ENCODE measurements at regions not wholly inside any gene's neighbourhood (a gene's known extent, or its start where the extent isn't known, plus 50 kb on each side); places are given as distances from the start of the nearest gene placed in this dataset.

DNA sequence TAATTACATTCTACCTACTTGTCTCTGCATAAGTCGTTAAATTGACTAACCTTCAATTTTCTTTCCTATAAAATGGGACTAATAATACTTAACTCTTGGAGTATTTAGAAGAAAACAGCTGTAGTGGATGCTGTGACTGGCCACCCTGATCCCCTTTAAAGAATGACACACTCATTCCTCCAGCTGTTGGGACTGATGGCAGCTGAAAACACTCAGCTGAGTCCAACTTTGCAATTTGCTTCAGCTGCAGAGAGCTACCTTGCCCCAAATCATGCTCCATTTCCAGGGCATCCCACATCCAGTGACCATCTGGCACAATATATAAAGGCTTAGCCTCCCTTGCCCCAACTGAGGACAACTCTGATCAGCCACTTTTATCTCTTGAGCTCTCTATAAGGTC lies 89.1 kb downstream of the MID1IP1 start:
- DNase-seq: no peak

DNA sequence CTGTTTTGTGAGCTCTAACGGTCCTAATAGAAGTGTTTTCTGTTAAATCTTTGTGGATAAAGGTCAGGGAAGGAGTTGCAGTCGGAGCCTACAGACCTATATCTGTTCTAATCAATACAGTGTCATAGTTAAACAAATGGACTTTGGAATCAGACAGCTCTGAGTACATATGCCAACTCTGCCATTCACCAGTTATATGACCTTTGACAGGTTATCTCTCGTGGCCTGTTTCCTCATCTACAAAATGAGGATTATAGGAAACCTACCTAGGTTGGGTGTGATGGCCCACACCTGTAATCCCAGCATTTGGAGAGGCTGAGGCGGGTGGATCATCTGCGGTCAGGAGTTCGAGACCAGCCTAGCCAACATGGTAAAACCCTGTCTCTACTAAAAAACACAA lies 89.7 kb downstream of the MID1IP1 start:
- DNase-seq: no peak

DNA sequence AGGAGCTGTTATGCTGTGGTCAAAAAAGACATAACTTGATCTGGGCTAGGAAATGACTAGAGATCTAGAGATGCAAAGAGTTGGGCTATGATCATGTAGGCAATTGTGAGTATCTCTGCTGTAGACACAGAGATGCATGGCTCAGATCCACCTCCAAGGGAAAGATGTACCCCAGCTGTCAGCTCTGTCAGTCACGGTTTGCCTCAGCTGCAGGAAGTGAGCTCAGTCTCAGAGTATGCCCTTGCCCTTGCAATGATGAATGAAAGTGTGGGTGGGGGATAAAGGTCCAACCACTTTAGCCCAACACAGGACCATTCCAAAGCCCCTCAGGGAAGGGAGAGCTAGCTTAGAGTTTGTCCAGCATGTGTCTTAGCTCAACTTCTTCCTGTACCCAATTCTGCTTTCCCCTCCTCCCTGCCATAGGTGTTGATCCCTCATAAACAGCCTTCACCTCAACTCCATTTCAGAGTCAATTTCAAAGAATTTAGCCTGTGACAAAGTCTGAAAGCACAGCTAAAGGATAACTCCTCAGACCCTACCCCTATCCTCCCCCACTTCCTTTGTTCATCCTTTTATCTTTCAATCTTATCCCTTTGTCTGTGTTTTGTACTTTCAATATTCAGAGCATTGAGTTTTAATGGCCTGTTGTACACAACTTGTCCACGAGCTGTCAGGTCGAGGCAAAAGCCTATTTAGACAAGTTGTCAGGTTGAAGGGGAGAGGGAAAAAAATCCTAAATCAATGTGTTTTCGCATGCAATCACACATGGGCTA lies 90.6 kb downstream of the MID1IP1 start:
- no peak for DNase-seq

DNA sequence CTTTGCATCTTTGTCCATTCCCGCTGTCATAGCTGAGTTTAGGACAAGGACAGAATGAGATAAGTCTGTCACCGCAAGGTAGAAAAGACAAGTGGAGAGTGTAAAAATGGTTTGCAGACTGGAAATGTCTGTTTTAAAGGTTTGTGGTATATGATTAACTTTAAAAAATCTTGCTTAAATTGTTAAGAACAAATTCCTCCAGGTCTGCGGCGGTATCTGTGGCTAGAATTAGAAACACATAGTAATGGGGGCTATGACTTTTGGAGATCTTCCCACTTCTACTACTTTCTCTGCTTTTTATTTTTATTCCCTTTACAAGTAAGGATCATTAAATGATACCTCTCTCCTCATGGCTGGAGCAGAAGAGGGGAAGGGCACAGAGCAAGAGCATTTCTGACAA lies 92.2 kb downstream of the MID1IP1 start:
- DNase-seq: no peak

DNA sequence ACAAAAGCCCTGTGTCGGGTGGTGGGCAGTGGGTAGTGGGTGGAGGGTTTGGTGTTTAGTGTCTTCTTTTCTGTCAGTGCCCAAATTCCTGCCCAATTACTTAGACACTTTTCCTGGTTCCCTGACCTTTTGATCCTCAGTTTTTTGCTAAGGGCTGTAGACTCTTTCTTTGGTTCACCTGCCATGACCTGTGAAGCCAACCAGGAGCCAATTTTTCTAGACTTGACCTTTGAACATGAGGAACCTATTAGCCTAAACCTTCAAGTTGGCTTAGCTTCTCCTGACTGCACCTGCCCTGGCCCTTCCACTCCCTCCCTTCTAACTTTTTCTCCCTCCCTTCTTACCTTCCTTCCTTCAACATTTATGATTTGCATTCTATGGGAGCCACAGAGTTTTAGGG lies 94.5 kb downstream of the MID1IP1 start:
- no peak for DNase-seq

DNA sequence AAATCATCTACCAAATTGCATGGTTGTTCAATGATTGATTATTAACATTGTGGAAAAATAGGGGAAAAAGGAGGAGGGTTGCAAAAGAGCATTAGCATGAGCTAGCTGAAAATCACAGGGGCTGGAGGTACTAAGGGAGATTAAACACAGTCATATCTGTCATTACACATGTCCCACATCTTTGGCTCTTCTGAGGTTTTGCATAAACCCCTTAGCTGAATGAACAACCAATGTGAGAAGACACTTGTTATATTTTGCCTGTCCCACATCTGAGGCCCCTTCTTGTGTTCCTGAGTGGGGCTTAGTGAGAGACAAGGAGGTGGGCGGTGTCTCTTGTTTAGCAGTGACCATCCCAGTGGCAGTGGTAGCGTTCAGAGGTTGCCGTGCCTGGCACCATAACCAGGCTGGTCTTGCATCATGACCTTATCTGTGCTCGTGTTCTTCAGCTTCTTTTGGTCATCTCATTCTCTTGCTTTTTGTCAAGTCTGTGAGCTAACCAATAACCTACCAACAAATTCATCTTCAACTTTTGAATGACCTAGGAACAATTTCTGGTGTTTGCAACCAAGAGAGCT lies 95.6 kb downstream of the MID1IP1 start:
- no peak for DNase-seq

DNA sequence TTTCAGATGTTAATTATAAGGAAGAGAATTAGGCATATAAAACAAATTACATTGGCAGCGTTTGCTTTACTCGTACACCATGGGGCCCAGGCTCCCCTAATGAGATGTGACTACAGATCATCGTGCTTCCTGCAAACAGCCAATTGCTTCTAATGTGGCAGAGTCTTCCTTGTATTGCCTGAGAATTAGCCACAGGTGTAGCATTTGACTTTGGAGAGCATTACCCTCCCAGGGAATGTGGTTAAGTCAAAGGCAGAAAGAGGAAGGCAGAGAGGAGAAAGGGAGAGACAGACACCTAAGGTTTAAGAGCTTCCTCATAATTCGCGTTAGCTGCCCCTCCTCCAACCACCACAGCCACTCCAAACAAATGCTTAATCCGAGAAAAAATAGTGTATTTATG lies 97.0 kb downstream of the MID1IP1 start:
- DNase-seq: no peak

DNA sequence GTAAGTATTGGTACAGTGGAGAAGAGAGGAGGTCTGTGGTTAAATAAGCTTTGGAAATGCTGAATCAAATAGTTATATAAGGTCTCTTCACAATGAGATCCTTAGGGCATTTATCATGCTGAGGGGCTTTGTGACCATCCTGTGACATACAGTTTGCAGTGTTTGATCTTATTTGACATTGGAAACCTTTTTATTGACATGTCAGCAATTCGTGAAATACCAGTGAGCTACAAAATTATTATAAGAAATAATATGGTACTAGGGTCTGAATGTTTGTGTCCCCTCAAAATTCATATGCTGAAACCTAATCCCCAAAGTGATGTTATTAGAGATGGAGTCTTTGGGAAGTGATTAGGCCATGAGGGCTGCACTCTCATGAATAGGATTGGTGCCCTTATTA lies 98.4 kb downstream of the MID1IP1 start:
- DNase-seq: no peak

DNA sequence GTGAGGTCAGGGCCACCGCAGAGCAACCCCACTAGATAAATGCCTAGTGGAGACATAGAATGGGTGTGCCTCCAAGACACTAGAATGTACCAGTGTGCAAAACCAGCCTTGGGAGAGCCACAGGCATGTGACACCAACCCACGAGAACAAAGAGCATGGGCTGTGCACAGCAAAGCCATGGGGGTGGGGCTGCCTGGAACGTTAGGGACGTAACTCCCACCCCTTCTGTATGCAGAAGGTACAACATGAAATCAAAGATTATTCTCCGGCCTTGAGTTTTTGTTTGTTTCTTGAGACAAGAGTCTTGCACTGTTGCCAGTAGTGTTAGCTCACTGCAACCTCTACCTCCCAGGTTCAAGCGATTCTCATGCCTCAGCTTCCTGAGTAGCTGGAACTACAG lies 99.5 kb downstream of the MID1IP1 start:
- no peak for DNase-seq

DNA sequence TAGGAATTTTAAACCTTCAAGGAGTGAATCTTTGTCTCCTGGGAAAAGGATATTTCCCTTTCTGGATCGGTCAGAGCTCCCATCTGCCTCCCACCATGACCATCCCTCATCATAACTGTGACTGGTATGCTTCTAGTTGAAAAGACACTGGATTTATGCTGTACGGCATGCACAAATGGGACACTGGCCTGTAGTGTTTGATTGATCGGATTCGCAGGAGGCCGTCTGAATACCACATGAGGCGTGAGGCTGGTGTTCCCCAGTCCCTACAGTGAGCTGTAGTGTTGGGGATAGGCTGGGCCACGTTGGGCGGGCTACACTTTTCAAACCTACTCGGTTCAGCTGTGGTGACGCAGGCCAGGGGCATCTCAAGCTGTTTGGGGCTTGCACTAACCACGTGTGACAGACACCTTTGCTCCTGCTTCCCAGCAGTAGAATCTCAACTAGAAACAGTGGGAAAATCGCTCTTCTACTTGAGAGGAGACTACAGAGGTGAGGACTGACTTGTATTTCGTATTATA lies 101.8 kb downstream of the MID1IP1 start:
- no peak for DNase-seq

DNA sequence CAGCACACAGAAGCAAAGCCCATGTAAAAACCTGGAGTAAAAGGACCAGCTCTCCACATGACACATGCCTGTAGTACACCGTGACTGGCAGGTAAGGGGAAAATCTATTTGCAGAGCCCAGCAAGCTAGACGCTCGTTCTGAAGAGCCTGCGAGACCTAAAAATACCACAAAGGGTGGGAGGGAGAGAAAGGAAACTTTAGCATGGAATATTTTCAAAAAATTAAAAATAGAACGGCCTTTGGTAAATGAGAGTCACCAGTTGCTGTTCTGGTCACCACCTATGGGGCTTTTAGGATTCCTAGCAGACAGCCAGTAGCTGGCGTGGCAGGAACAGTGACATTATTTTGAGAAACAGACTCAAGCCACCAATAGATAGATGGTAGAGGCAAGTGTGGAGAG lies 115.5 kb downstream of the MID1IP1 start:
- no peak for DNase-seq

DNA sequence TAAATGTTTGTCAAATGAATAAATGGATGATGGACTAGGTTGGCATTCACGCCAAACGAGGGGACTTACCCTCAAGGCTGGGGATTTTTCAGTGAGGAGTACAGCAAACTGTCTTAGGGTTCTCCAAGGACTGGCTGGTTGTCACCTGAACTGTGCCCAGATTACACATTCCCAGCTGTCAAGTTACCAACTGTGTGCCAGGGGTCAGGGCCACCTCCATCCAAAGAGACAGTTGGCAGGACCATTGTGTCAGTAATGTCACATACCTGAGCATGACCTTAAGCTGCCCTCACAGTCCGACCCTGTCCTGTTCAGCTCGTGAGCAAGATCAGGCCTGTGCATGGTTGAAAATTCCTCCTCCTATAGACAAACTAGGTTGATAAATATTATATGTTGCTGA lies 116.7 kb downstream of the MID1IP1 start:
- DNase-seq: no peak

DNA sequence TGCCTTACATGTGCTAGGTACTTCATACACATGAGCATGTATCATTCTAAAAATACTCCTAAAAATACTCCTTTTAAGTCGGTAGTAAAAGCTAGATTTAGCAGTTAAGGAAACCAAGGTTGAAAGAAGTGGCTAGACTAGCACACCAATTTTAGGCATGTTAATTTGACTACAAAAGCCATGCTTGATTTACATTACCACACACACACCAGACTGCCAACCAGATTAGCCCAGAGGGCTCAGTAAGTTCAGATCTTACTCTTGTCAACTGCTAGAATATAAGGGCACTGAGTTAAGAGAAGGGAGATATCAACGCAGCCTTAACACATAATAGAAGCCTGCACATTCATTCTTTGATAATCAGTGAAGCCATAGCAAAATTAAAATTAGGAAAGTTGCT lies 117.9 kb downstream of the MID1IP1 start:
- no peak for DNase-seq

DNA sequence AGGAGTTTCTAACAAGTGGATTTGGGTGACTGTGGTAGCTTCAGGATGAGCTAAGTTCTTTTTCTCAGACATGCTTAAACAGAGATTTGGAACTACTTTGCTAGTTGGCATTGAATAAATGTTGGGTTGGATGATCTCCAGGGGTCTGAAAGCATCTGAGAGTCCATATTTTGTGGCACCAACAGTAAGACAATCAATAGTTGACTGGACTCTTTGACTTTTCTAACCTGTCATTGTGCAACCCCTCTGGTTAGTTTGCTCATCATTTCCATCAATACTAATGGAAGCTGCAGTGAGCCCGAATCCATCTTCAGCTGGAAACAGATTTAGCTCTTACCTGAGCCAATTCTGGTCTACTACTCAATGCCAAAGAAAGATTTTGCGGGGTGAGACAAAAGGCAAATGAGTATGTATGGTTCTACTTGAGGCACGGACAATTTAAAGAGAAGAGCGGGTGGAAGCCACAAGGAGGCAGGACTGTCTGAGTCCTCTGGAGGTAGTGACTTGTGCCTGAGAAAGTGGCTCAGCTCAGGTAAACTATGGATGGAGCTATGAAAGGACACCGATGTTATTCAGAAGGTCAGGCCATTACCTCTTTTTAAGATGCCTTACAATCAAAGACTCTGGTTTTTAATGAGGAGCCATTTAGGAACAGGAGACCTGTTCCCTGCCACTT lies 118.7 kb downstream of the MID1IP1 start:
- no peak for DNase-seq

DNA sequence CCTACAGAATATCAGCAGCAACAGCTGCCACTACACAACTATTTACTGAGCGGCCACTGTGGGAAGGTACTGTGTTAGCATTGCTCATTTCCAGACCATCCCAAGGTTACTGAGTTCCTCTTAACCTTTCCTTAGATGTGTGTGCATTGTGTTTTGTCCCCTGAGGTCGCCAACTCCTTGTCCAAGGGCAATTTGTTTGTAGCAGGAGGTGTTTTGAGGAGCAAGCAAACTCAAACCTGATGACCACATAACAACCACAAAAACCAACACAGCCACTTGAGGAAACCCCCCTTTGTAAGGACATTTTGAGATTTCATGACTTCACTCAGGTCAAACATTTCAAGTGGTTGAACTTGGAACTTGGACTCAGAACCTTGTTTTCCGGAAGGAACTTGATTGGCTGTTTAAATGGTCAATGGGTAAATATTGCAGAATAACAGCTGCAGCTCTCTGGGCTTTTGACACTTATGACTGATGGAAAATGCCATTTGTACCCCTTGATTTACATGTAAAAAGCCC lies 122.3 kb downstream of the MID1IP1 start:
- no peak for DNase-seq

DNA sequence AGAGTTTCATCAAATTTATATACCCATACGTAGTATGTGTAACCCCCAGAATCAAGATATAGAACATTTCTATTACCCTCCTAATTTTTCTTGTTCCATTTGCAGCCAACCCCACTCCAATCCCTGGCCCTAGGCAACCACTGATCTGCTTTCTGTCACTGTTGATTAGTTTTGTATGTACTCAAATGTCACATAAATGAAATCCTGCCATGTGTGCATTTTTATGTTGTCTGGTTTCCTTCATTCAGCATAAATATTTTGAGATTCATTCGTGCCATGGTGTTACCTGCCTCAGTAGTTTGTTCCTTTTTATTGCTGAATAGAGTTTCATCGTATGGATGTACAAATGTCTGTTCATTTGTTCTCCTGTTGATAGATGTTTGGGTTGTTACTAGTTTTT lies 126.3 kb downstream of the MID1IP1 start:
- DNase-seq: no peak

DNA sequence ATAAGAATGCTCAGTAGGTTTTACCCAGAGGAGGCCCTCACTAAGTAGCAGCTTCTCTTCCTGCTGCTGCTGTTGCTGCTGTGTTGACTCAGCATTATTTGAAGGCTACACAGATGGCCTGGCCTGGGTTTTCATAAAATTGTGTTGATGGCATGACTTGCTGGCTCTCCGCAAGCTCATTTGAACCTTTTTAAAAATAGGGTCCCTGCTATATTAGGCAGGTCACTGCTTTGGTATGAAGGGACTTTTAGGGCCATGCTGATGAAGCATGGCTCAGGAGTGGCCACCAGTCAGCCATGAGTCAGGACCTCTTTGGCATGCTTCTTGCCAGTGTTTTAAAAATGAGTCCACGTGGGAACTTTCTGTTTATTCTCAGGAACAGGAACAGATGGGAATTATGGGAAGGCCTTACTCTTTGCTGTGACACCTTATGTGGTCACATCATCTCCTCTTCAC lies 128.7 kb downstream of the MID1IP1 start:
- DNase-seq: no peak

DNA sequence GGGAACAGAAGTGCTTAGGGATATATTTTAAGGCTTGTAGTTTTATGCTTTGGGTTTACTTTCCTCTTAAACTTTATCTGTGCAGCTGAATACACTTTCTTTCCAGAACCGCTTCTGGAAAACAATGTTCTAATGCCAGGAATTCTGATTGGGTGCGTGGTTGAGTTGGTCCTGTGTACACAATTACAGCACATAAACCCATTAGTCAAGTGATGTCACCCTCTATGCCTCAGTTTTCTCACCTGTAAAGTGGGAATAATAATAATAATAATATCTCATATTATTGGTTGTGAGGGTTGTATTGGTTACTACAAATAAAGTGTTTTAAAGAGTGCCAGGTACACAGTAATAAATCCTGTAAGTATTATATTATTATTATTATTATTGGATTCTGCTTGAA lies 129.2 kb downstream of the MID1IP1 start:
- DNase-seq: no peak

DNA sequence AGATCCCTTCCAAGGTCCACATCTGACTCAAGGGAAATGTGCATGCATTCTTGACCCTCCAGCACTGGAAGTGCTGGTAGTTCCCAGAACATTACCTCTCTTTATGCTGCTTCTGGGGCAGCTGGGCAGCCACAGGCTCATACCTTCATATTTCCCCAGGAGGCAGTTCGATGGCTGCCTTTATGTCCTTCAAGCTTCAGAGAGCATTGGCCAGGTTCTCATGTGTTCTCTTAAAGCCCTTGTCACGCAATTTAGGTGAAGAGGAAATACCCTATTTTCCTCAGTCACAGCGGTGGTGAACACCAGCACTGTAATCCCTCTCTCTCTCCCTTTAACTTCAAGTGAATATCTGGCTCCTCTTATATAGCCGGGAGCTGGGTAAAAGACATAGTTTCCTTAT lies 134.3 kb downstream of the MID1IP1 start:
- DNase-seq: no peak

DNA sequence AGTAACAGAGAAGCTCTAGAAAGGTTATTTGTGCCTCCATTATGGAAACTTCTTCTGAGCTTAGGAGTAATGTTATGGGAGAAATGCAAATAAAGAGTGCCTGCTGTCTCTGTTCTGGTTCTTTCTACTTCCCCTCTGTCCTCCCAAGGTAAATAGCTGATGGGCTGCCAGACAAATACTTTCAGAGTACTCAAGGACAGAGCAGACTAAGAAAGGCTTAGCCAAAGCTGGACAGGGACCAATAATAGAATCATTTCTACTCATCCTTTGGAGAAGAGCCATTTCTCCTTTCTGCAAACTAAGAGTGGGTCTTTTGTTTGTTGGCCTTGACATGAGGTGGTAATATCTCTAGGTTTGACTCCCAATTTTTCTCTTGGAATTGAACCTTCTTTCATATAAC lies 136.1 kb downstream of the MID1IP1 start:
- DNase-seq: no peak

DNA sequence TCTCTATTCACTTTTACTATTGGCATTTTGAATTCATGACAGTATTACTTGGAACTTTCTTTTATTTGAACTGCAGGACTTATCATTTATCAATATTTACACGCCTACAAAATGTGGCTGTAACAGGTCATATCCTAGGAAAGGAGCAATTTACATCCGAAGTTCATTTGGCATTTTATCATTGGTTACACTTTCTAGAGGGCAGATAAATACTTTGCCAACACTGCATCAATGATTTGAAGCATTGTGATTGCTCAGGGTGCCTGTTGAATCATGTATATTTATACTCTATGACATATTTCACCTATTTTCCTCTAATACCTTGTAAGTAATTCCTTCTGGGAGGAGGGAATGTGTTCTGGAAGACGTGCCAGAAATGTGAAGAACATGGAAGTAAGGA lies 136.7 kb downstream of the MID1IP1 start:
- DNase-seq: no peak

DNA sequence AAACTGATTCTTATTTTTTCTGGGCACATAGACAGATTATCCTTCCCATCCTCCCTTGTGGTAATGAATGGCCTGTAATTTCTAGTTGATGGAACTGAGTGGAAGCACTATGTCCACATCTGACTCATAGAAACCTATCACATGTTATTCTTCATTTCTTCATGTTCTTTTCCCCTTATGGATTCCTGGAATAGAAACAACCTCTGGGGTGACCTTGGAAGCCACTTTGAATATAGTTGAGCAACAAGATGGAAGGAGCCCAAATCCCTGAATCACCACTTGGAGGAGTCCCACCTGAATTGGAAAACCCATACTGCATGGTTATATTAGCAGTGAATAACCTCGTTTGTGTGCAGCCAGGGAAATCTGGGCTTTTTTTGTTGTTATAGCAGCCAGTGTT lies 137.8 kb downstream of the MID1IP1 start:
- no peak for DNase-seq

DNA sequence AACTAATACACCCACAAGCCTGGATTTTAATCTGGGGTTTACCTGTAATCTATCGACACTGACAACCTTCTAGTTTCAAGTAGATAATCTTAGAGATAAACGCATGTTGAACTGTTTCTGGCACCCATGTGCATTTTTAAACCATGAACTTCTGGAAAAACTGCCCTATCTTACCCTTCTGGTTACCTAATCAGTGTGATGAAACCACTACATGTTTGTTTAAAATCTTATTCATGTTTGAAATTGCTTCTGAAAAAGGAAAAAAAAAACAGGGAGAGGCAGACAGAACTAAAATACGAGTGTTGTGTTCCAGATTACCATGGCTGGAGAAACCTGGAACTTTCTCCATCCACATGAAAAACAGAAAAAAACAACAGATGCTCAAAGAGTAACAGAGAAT lies 139.3 kb downstream of the MID1IP1 start:
- DNase-seq: no peak

DNA sequence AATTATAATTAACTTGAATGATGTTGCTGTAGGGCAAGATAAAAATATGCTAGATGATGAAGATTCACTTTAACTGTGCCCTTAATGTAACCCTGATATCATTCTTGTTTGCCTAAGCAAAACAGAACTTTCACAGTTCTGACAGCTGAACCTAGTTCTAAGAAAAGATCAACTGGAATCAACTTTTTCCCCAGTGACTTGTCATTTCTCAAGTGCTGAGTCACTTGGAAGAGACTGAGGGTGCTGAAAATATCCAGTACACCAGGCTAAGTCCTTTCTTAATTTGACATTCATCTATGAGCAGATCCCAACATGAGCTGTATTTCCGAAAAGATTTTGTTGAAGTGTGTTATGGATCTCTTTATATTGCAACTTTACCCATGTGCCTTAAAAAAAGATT lies 140.4 kb downstream of the MID1IP1 start:
- no peak for DNase-seq
